ENCODE measurements at regions not wholly inside any gene's neighbourhood (a gene's known extent, or its start where the extent isn't known, plus 50 kb on each side); places are given as distances from the start of the nearest gene placed in this dataset.

DNA sequence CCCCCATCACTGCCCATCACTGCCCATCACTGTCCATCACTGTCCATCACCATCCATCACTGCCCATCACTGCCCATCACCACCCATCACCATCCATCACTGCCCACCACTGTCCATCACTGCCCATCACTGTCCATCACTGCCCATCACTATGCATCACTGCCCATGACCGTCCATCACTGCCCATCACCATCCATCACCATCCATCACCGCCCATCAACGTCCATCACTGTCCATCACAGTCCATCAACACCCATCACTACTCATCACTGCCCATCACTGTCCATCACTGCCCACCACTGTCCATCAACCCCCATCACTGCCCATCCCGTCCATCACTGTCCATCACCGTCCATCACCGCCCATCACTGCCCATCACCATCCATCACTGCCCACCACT lies 57.8 kb upstream of the OTOS start:
- TF ChIP-seq, protein P1, sequence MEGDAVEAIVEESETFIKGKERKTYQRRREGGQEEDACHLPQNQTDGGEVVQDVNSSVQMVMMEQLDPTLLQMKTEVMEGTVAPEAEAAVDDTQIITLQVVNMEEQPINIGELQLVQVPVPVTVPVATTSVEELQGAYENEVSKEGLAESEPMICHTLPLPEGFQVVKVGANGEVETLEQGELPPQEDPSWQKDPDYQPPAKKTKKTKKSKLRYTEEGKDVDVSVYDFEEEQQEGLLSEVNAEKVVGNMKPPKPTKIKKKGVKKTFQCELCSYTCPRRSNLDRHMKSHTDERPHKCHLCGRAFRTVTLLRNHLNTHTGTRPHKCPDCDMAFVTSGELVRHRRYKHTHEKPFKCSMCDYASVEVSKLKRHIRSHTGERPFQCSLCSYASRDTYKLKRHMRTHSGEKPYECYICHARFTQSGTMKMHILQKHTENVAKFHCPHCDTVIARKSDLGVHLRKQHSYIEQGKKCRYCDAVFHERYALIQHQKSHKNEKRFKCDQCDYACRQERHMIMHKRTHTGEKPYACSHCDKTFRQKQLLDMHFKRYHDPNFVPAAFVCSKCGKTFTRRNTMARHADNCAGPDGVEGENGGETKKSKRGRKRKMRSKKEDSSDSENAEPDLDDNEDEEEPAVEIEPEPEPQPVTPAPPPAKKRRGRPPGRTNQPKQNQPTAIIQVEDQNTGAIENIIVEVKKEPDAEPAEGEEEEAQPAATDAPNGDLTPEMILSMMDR (IDR thresholded peaks at IDR 0.05) = no peak
- TF ChIP-seq POLR2AphosphoS5 (IDR thresholded peaks at IDR 0.05; ENCODE audit: insufficient read depth in 1 of 2, low read depth in 1 of 2) (no peak), POLR2A (IDR thresholded peaks at IDR 0.05) (no peak)
